ENCODE measurements at regions not wholly inside any gene's neighbourhood (a gene's known extent, or its start where the extent isn't known, plus 50 kb on each side); places are given as distances from the start of the nearest gene placed in this dataset.
A peak's percentile ranks its signal among the peaks of the same experiment; 100 is the strongest.

DNA sequence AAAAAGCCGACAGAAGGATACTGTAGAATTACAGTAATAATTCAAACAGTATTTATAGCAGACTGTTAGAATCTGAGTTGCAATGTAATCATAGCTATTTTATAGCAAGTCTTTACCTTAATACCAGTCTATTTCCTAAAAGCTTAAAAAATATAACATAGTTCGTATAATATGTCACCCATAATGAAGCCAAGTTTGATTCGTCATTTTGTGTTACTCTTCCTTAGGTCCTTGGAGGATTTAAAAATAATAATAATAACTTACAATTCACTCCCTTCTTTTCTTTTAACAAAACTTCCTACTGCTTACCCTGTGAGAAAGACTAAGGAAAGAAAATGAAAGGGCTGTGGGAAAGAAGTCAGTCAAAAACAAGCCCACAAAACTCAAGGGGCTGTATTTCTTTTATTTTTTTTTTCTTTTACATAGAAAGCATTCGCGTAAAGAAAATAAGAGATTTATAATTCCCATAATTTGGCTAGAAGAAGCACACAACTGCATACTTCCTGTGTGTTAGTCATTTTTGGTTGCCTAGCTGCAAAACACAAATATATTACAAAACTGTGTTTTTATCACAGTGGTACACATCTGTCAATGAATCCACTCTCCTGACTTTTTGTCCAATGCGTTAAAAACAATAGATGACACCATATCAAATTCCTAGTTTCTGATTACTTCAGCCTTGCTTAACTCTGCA, 187.2 kb upstream of the CELF2 start:
- Histone ChIP-seq H3K4me3 (no peak overlapping the region), H4K20me1 (ENCODE audit: insufficient read depth, poor library complexity, severe bottlenecking) (no peaks in the 10 kb centered on the region), H2AFZ (no peak overlapping the region), H3K27ac (no peak overlapping the region), H3K79me2 (no peaks in the 10 kb centered on the region), H3K36me3 (replicated peaks; ENCODE audit: insufficient read depth, low read depth) (no peaks in the 10 kb centered on the region), H3K9me3 (ENCODE audit: low read depth) (no peaks in the 10 kb centered on the region), H3K4me2 (no peak overlapping the region), H3K4me1 (ENCODE audit: insufficient read depth) (no peaks in the 10 kb centered on the region), H3K9me2 (replicated peaks; ENCODE audit: insufficient read depth) (no peaks in the 10 kb centered on the region), H3K27me3 (no peaks in the 10 kb centered on the region)
- WGBS (ENCODE audit: low lambda C conversion rate, missing lambda C conversion rate) = 84% methylated on average over 6 of the region's 6 CpGs
- no peak for DNase-seq (ENCODE audit: low spot score)
- TF ChIP-seq EZH2 (IDR thresholded peaks at IDR 0.05; ENCODE audit: borderline replicate concordance) (no peak), EZH2phosphoT487 (IDR thresholded peaks at IDR 0.05; ENCODE audit: low read depth, severe bottlenecking, unreplicated experiment) (no peak)
- TF ChIP-seq, protein P1, sequence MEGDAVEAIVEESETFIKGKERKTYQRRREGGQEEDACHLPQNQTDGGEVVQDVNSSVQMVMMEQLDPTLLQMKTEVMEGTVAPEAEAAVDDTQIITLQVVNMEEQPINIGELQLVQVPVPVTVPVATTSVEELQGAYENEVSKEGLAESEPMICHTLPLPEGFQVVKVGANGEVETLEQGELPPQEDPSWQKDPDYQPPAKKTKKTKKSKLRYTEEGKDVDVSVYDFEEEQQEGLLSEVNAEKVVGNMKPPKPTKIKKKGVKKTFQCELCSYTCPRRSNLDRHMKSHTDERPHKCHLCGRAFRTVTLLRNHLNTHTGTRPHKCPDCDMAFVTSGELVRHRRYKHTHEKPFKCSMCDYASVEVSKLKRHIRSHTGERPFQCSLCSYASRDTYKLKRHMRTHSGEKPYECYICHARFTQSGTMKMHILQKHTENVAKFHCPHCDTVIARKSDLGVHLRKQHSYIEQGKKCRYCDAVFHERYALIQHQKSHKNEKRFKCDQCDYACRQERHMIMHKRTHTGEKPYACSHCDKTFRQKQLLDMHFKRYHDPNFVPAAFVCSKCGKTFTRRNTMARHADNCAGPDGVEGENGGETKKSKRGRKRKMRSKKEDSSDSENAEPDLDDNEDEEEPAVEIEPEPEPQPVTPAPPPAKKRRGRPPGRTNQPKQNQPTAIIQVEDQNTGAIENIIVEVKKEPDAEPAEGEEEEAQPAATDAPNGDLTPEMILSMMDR (IDR thresholded peaks at IDR 0.05; ENCODE audit: poor library complexity) = no peak

DNA sequence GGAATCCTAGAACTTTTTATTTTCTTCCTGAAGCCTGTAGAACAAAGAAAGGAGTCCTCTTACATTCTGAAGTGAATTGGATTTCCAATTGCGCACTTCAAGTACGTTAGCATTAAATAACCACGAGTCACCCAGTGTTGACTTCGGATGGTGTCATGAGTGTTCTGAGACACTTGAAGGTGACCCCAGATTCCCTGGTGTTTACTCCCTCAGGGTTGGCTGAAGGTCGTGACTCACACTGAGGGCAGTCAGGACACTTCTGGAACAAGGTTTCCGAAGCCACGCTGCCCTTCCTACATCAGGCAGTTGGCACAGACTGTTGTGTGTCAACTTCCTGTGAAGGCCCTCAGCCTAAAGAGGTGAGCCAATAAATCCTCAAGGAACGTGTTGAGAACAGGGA, 186.6 kb upstream of the CELF2 start:
- H3K27ac ChIP-seq = no peak overlapping the region
- H3K79me2 ChIP-seq = no peaks in the 10 kb centered on the region
- no peaks in the 10 kb centered on the region for H4K20me1 ChIP-seq (ENCODE audit: insufficient read depth, poor library complexity, severe bottlenecking)
- no peak overlapping the region for H2AFZ ChIP-seq
- WGBS (ENCODE audit: low lambda C conversion rate, missing lambda C conversion rate) = 89% methylated on average over 8 of the region's 8 CpGs
- no peak overlapping the region for H3K4me3 ChIP-seq
- DNase-seq (ENCODE audit: low spot score) = peak; percentile 10
- H3K4me2 ChIP-seq = no peak overlapping the region
- no peaks in the 10 kb centered on the region for H3K4me1 ChIP-seq (ENCODE audit: insufficient read depth)
- no peaks in the 10 kb centered on the region for H3K27me3 ChIP-seq
- no peaks in the 10 kb centered on the region for H3K9me2 ChIP-seq (replicated peaks; ENCODE audit: insufficient read depth)
- no peak for TF ChIP-seq EZH2 (IDR thresholded peaks at IDR 0.05; ENCODE audit: borderline replicate concordance)
- TF ChIP-seq, protein P1 (IDR thresholded peaks at IDR 0.05; ENCODE audit: poor library complexity) = no peak
- no peak for TF ChIP-seq EZH2phosphoT487 (IDR thresholded peaks at IDR 0.05; ENCODE audit: low read depth, severe bottlenecking, unreplicated experiment)
- H3K9me3 ChIP-seq (ENCODE audit: low read depth) = no peaks in the 10 kb centered on the region
- H3K36me3 ChIP-seq (replicated peaks; ENCODE audit: insufficient read depth, low read depth) = no peaks in the 10 kb centered on the region

DNA sequence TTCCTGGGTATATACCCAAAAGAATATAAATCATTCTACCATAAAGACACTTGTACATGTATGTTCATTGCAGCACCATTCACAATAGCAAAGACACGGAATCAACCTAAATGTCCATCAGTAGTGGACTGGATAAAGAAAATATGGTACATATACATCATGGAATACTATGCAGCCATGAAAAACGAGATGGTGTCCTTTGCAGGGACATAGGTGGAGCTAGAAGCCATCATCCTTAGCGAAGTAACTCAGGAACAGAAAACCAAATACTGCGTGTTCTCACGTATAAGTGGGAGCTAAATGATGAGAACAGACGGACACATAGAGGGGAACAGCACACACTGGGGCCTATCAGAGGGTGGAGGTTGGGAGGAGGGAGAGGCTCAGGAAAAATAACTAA, 183.7 kb upstream of the CELF2 start:
- TF ChIP-seq, protein P1 (IDR thresholded peaks at IDR 0.05; ENCODE audit: poor library complexity) = no peak
- TF ChIP-seq EZH2phosphoT487 (IDR thresholded peaks at IDR 0.05; ENCODE audit: low read depth, severe bottlenecking, unreplicated experiment) (no peak), EZH2 (IDR thresholded peaks at IDR 0.05; ENCODE audit: borderline replicate concordance) (no peak)
- H3K4me1 ChIP-seq (ENCODE audit: insufficient read depth) = no peaks in the 10 kb centered on the region
- no peaks in the 10 kb centered on the region for H4K20me1 ChIP-seq (ENCODE audit: insufficient read depth, poor library complexity, severe bottlenecking)
- H3K4me2 ChIP-seq = no peak overlapping the region
- H3K36me3 ChIP-seq (replicated peaks; ENCODE audit: insufficient read depth, low read depth) = no peaks in the 10 kb centered on the region
- H3K79me2 ChIP-seq = no peaks in the 10 kb centered on the region
- H3K9me3 ChIP-seq (ENCODE audit: low read depth) = no peaks in the 10 kb centered on the region
- H3K9me2 ChIP-seq (replicated peaks; ENCODE audit: insufficient read depth) = no peaks in the 10 kb centered on the region
- 84% methylated on average over 6 of the region's 6 CpGs for WGBS (ENCODE audit: low lambda C conversion rate, missing lambda C conversion rate)
- no peak overlapping the region for H3K4me3 ChIP-seq
- no peak overlapping the region for H2AFZ ChIP-seq
- no peak overlapping the region for H3K27ac ChIP-seq
- H3K27me3 ChIP-seq = no peaks in the 10 kb centered on the region
- DNase-seq (ENCODE audit: low spot score) = no peak
